ENCODE measurements at regions not wholly inside any gene's neighbourhood (a gene's known extent, or its start where the extent isn't known, plus 50 kb on each side); places are given as distances from the start of the nearest gene placed in this dataset.

- no peaks in the 10 kb centered on the region for H3K36me3 ChIP-seq
- no peak overlapping the region for H3K4me3 ChIP-seq
- H3K27me3 ChIP-seq = no peaks in the 10 kb centered on the region
- in situ Hi-C loops (cut with MboI; ENCODE audit: low pct_ligation_motif_present in 1 of 4, low pct_unique_long_range_greater_than_20kb in 1 of 4, low sequenced_read_pairs in 3 of 4) = no loop called here
- no peak for DNase-seq
- no peak for TF ChIP-seq POLR2A (IDR thresholded peaks at IDR 0.05)
- no peak for TF ChIP-seq CTCF (IDR thresholded peaks at IDR 0.05)
- no peak for TF ChIP-seq POLR2AphosphoS5 (IDR thresholded peaks at IDR 0.05)
- no peak for TF ChIP-seq EP300 (IDR thresholded peaks at IDR 0.05; ENCODE audit: low read depth)
- intact Hi-C loops (cut with DNase I; ENCODE audit: low total_unique reads) = no loop called here
- no peaks in the 10 kb centered on the region for H3K4me1 ChIP-seq
- no peaks in the 10 kb centered on the region for H3K9me3 ChIP-seq
- H3K27ac ChIP-seq = no peak overlapping the region
- 0 to 43% methylated on average over 2 to 6 of the region's 6 CpGs for WGBS, 2 donors (ENCODE audit: low coverage in 1 of 2)
Observed at GRCh38 chr13:94864474-94864873, 152.1 kb upstream of the SOX21 start.

- Histone ChIP-seq H3K27ac (peak overlapping the region in 3 of 4 donors; percentile 7 to 22 (median 21)), H3K27me3 (no peaks in the 10 kb centered on the region), H3K9me3 (no peaks in the 10 kb centered on the region), H3K4me3 (peak overlapping the region in 2 of 4 donors; percentile 8 to 34), H3K36me3 (no peaks in the 10 kb centered on the region), H3K4me1 (no peaks in the 10 kb centered on the region)
- in situ Hi-C loops (cut with MboI; ENCODE audit: low pct_ligation_motif_present in 1 of 4, low pct_unique_long_range_greater_than_20kb in 1 of 4, low sequenced_read_pairs in 3 of 4) (no loop called here), intact Hi-C loops (cut with DNase I; ENCODE audit: low total_unique reads) (no loop called here)
- TF ChIP-seq CTCF (IDR thresholded peaks at IDR 0.05) (no peak), POLR2AphosphoS5 (IDR thresholded peaks at IDR 0.05) (no peak)
- 25 to 41% methylated on average over 7 to 8 of the region's 8 CpGs for WGBS, 2 donors (ENCODE audit: low coverage in 1 of 2)
- no peak for DNase-seq
Observed at GRCh38 chr13:94860981-94861407, 148.6 kb upstream of the SOX21 start.

- WGBS, 2 donors (ENCODE audit: low coverage in 1 of 2) = 37 to 55% methylated on average over 2 of the region's 2 CpGs
- H3K27ac ChIP-seq = no peak overlapping the region
- intact Hi-C loops (cut with DNase I; ENCODE audit: low total_unique reads) (no loop called here), in situ Hi-C loops (cut with MboI; ENCODE audit: low pct_ligation_motif_present in 1 of 4, low pct_unique_long_range_greater_than_20kb in 1 of 4, low sequenced_read_pairs in 3 of 4) (no loop called here)
- H3K4me1 ChIP-seq = no peaks in the 10 kb centered on the region
- H3K9me3 ChIP-seq = no peaks in the 10 kb centered on the region
- TF ChIP-seq POLR2A (IDR thresholded peaks at IDR 0.05) (no peak), POLR2AphosphoS5 (IDR thresholded peaks at IDR 0.05) (no peak), EP300 (IDR thresholded peaks at IDR 0.05; ENCODE audit: low read depth) (no peak), CTCF (IDR thresholded peaks at IDR 0.05) (no peak)
- no peaks in the 10 kb centered on the region for H3K27me3 ChIP-seq
- no peak overlapping the region for H3K4me3 ChIP-seq
- no peak for DNase-seq
- H3K36me3 ChIP-seq = no peaks in the 10 kb centered on the region
Observed at GRCh38 chr13:94859811-94860210, 147.5 kb upstream of the SOX21 start.

GRCh38 chr13:94859278-94859691 lies 146.9 kb upstream of the SOX21 start:
- intact Hi-C loops (cut with DNase I; ENCODE audit: low total_unique reads) = no loop called here
- no peaks in the 10 kb centered on the region for H3K36me3 ChIP-seq
- 62 to 66% methylated on average over 4 to 11 of the region's 11 CpGs for WGBS, 2 donors (ENCODE audit: low coverage in 1 of 2)
- H3K27me3 ChIP-seq = no peaks in the 10 kb centered on the region
- no peaks in the 10 kb centered on the region for H3K9me3 ChIP-seq
- TF ChIP-seq POLR2AphosphoS5 (IDR thresholded peaks at IDR 0.05) (peak in 1 of 3 donors; percentile 14), EP300 (IDR thresholded peaks at IDR 0.05; ENCODE audit: low read depth) (no peak)
- H3K4me3 ChIP-seq = no peak overlapping the region
- no peaks in the 10 kb centered on the region for H3K4me1 ChIP-seq
- peak; percentile 30 for DNase-seq
- in situ Hi-C loops (cut with MboI; ENCODE audit: low pct_ligation_motif_present in 1 of 4, low pct_unique_long_range_greater_than_20kb in 1 of 4, low sequenced_read_pairs in 3 of 4) = no loop called here
- no peak overlapping the region for H3K27ac ChIP-seq

- Histone ChIP-seq H3K27ac (peak overlapping the region in 1 of 4 donors; percentile 17), H3K27me3 (no peaks in the 10 kb centered on the region), H3K9me3 (no peaks in the 10 kb centered on the region), H3K4me3 (no peak overlapping the region), H3K36me3 (no peaks in the 10 kb centered on the region), H3K4me1 (no peaks in the 10 kb centered on the region)
- 78 to 82% methylated on average over 2 to 4 of the region's 4 CpGs for WGBS, 2 donors (ENCODE audit: low coverage in 1 of 2)
- intact Hi-C loops (cut with DNase I; ENCODE audit: low total_unique reads) (no loop called here), in situ Hi-C loops (cut with MboI; ENCODE audit: low pct_ligation_motif_present in 1 of 4, low pct_unique_long_range_greater_than_20kb in 1 of 4, low sequenced_read_pairs in 3 of 4) (no loop called here)
- no peak for DNase-seq
- TF ChIP-seq EP300 (IDR thresholded peaks at IDR 0.05; ENCODE audit: low read depth) (no peak), POLR2A (IDR thresholded peaks at IDR 0.05) (no peak), POLR2AphosphoS5 (IDR thresholded peaks at IDR 0.05) (no peak), CTCF (IDR thresholded peaks at IDR 0.05) (no peak)
Observed at GRCh38 chr13:94858856-94859255, 146.5 kb upstream of the SOX21 start.
